ENCODE measurements at regions not wholly inside any gene's neighbourhood (a gene's known extent, or its start where the extent isn't known, plus 50 kb on each side); places are given as distances from the start of the nearest gene placed in this dataset.

- no peak for TF ChIP-seq EZH2 (IDR thresholded peaks at IDR 0.05; ENCODE audit: borderline replicate concordance, insufficient read depth, low read depth, low read length, poor library complexity, severe bottlenecking)
- TF ChIP-seq CTCF (IDR thresholded peaks at IDR 0.05), result no peak
These were observed 62.3 kb upstream of the AHR start for GRCh38 chr7:17236171-17236570.

All from B cell (primary cell).